Caco-2 (cell line): ENCODE measurements at regions not wholly inside any gene's neighbourhood (a gene's known extent, or its start where the extent isn't known, plus 50 kb on each side); places are given as distances from the start of the nearest gene placed in this dataset.

Experiments
- BruUV-seq: library from RNA; stranded (reverse); fragments of 400-500 nt; replicated peaks from 2 replicates; lab custom pipeline; 2021; lab: Mats Ljungman, UMichigan
- CTCF ChIA-PET: fragments of 300-600 bp; sonication (Branson Sonifier 250); formaldehyde crosslinking; loops from one replicate; lab custom pipeline; 2022; ENCODE audit warnings: antibody characterized with exemption; lab: Charles Lee
- POLR2A ChIA-PET: fragments of 300-600 bp; sonication (Branson Sonifier 250); formaldehyde crosslinking; loops from one replicate; lab custom pipeline; 2022; ENCODE audit warnings: antibody characterized with exemption; lab: Charles Lee
- DNase-seq, 2 experiments: peaks; one replicate each; pipeline versions ENCODE4 v3.0.0 to v3.0.0-alpha.2; 2020 to 2022
- H3K27me3 ChIP-seq: replicated peaks from 2 replicates; pipeline ENCODE4 v1.6.0; 2011; ENCODE audit warnings: low read length; ENCODE audit not compliant: control insufficient read depth, insufficient read depth
- H3K36me3 ChIP-seq: 2 replicates; pipeline ENCODE4 v1.5.1; 2011; ENCODE audit warnings: low read length; ENCODE audit not compliant: control insufficient read depth, insufficient read depth
- H3K4me1 ChIP-seq: fragments of 250-450 bp; sonication (Bioruptor Pico); 2 replicates; pipeline ENCODE4 v1.5.1; 2020; ENCODE audit warnings: mild to moderate bottlenecking
- H3K4me3 ChIP-seq: 2 replicates; pipeline ENCODE4 v1.5.1; 2011; ENCODE audit warnings: low read depth, mild to moderate bottlenecking, control low read depth, low read length
- H3K9me3 ChIP-seq: fragments of 250-450 bp; sonication (Bioruptor Pico); 2 replicates; pipeline ENCODE4 v1.5.1; 2020; ENCODE audit warnings: mild to moderate bottlenecking, moderate library complexity
- H3K27ac Mint-ChIP-seq: one replicate; pipeline ENCODE4 v1.8.0; 2022; ENCODE audit warnings: mixed read lengths; ENCODE audit not compliant: unreplicated experiment
- H3K27me3 Mint-ChIP-seq: one replicate; pipeline ENCODE4 v1.8.0; 2022; ENCODE audit warnings: mixed read lengths; ENCODE audit not compliant: insufficient read depth, unreplicated experiment
- H3K36me3 Mint-ChIP-seq: one replicate; pipeline ENCODE4 v1.8.0; 2022; ENCODE audit warnings: mild to moderate bottlenecking, mixed read lengths; ENCODE audit not compliant: insufficient read depth, unreplicated experiment
- H3K4me1 Mint-ChIP-seq: one replicate; pipeline ENCODE4 v1.8.0; 2022; ENCODE audit warnings: low read depth, mixed read lengths; ENCODE audit not compliant: unreplicated experiment
- H3K4me3 Mint-ChIP-seq: one replicate; pipeline ENCODE4 v1.8.0; 2022; ENCODE audit warnings: mild to moderate bottlenecking, moderate library complexity, mixed read lengths; ENCODE audit not compliant: unreplicated experiment
- H3K9me3 Mint-ChIP-seq: one replicate; pipeline ENCODE4 v1.8.0; 2022; ENCODE audit warnings: mixed read lengths; ENCODE audit not compliant: unreplicated experiment
- intact Hi-C: fragments of 100-400 bp; cut with micrococcal nuclease; formaldehyde crosslinking; loops from one replicate; pipeline ENCODE4 v1.10.0; 2022; ENCODE audit not compliant: unreplicated experiment
- TF ChIP-seq, protein P1 (sequence below), 2 experiments: fragments of 200-600 bp in 1 of 2; IDR thresholded peaks; 1 replicate in 1 of 2; 2 replicates in 1 of 2; pipeline versions ENCODE4 v1.5.1 to v1.8.0; 2011 to 2022; ENCODE audit warnings: antibody characterized with exemption in 1 of 2, control low read depth in 1 of 2, inconsistent platforms in 1 of 2, low read depth in 1 of 2, low read length in 1 of 2, mild to moderate bottlenecking in 1 of 2, moderate library complexity in 1 of 2; ENCODE audit not compliant: insufficient read depth in 1 of 2, severe bottlenecking in 1 of 2, unreplicated experiment in 1 of 2

DNA sequence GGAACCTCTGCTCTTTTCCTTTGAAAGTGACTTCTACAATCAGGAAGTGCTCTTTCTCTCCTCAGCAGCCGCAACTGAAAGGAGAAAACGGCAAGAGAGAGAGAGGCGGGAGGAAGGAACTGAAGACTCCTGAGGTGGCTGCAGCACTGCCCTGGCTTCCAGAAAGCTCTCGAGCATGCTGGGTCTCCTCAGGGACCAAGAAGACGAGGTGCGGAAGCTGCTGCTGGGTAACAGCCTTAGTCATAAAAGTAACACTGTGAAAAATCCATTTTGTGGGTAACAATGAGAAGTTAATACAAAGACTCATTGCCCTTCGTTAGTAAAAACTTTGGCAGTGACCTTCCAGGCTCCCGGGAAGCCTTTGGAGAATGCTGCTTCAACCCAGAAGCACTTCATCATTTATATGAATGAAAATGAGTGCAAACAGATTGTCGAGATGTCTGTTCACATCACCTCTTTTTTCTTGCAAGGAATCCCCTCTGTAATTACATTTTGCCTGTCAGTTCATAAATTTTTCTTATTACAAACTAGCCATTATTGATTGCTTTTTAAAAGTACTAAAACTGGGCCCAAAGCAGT is 473.4 kb downstream of the SOX6 start:
- no peak overlapping the region for H3K4me3 ChIP-seq
- Mint-ChIP-seq H3K9me3 (no peaks in the 10 kb centered on the region), H3K27ac (no peak overlapping the region), H3K27me3 (no peaks in the 10 kb centered on the region), H3K4me3 (no peak overlapping the region), H3K36me3 (no peaks in the 10 kb centered on the region), H3K4me1 (no peaks in the 10 kb centered on the region)
- no peaks in the 10 kb centered on the region for H3K36me3 ChIP-seq
- TF ChIP-seq, protein P1, sequence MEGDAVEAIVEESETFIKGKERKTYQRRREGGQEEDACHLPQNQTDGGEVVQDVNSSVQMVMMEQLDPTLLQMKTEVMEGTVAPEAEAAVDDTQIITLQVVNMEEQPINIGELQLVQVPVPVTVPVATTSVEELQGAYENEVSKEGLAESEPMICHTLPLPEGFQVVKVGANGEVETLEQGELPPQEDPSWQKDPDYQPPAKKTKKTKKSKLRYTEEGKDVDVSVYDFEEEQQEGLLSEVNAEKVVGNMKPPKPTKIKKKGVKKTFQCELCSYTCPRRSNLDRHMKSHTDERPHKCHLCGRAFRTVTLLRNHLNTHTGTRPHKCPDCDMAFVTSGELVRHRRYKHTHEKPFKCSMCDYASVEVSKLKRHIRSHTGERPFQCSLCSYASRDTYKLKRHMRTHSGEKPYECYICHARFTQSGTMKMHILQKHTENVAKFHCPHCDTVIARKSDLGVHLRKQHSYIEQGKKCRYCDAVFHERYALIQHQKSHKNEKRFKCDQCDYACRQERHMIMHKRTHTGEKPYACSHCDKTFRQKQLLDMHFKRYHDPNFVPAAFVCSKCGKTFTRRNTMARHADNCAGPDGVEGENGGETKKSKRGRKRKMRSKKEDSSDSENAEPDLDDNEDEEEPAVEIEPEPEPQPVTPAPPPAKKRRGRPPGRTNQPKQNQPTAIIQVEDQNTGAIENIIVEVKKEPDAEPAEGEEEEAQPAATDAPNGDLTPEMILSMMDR (IDR thresholded peaks at IDR 0.05; ENCODE audit: insufficient read depth in 1 of 2, low read depth in 1 of 2, low read length in 1 of 2, severe bottlenecking in 1 of 2, unreplicated experiment in 1 of 2): no peak
- no TSS peak for BruUV-seq
- no peak for DNase-seq
- peaks cover 8% of the 10 kb centered on the region for H3K4me1 ChIP-seq
- intact Hi-C loops: no loop called here
- no peaks in the 10 kb centered on the region for H3K27me3 ChIP-seq
- ChIA-PET POLR2A (no interaction called here), CTCF (no interaction called here)
- H3K9me3 ChIP-seq: no peaks in the 10 kb centered on the region

DNA sequence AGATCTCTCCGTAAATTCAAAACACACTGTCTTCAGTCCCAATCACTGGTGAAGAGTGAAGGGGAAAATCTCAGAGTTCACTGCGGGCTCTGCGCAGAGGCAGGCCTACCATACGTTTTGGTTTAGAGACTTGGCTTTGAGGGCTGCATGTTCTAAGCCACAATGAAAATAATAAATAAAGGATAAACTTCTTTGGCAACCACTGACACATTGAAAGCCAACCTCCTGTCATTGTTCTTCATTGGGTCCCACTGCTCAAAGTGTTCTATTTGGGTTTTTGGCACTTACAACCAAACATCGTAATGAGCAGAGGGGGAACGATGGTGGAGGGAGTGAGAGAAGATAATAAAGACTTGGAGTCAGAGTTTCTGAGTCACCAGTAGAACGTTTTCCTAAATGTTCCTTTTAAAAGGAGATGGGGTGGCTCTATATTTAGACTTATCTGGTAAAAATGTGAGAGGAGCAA is 472.9 kb downstream of the SOX6 start:
- Histone ChIP-seq H3K27me3 (no peaks in the 10 kb centered on the region), H3K9me3 (no peaks in the 10 kb centered on the region), H3K4me1 (peaks cover 9% of the 10 kb centered on the region), H3K4me3 (no peak overlapping the region), H3K36me3 (no peaks in the 10 kb centered on the region)
- no TSS peak for BruUV-seq
- no peaks in the 10 kb centered on the region for H3K4me1 Mint-ChIP-seq
- no peaks in the 10 kb centered on the region for H3K9me3 Mint-ChIP-seq
- H3K27me3 Mint-ChIP-seq: no peaks in the 10 kb centered on the region
- CTCF ChIA-PET: no interaction called here
- no peak overlapping the region for H3K4me3 Mint-ChIP-seq
- no peaks in the 10 kb centered on the region for H3K36me3 Mint-ChIP-seq
- intact Hi-C loops: no loop called here
- POLR2A ChIA-PET: no interaction called here
- H3K27ac Mint-ChIP-seq: no peak overlapping the region
- TF ChIP-seq, protein P1 (IDR thresholded peaks at IDR 0.05; ENCODE audit: insufficient read depth in 1 of 2, low read depth in 1 of 2, low read length in 1 of 2, severe bottlenecking in 1 of 2, unreplicated experiment in 1 of 2): no peak
- no peak for DNase-seq

DNA sequence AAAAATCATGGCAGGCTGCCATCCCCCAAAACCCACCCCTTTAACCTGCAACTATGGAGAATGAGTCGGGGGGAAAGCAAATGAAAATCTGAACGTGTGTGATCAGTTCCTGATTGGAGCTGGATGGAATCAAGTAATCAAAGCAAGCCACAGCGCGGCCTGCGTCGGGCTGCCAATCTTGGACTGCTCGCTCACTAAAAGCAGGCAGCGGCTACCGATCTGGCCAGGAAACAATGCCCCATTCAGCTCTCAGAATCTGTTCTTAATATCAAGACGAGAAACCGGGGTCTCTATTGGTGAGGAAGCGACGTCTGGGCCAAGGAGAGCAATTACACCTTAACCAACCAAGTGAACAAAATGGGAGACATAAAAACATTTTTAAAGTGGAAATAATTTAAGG is 472.2 kb downstream of the SOX6 start:
- H3K4me1 ChIP-seq: peaks cover 15% of the 10 kb centered on the region
- H3K27me3 ChIP-seq: no peaks in the 10 kb centered on the region
- intact Hi-C loops: no loop called here
- CTCF ChIA-PET: no interaction called here
- POLR2A ChIA-PET: no interaction called here
- H3K4me3 ChIP-seq: no peak overlapping the region
- no peak for DNase-seq
- H3K36me3 Mint-ChIP-seq: no peaks in the 10 kb centered on the region
- TF ChIP-seq, protein P1 (IDR thresholded peaks at IDR 0.05; ENCODE audit: insufficient read depth in 1 of 2, low read depth in 1 of 2, low read length in 1 of 2, severe bottlenecking in 1 of 2, unreplicated experiment in 1 of 2): no peak
- H3K9me3 Mint-ChIP-seq: no peaks in the 10 kb centered on the region
- H3K9me3 ChIP-seq: no peaks in the 10 kb centered on the region
- peaks cover 5% of the 10 kb centered on the region for H3K4me1 Mint-ChIP-seq
- H3K4me3 Mint-ChIP-seq: no peak overlapping the region
- H3K27me3 Mint-ChIP-seq: no peaks in the 10 kb centered on the region
- no peak overlapping the region for H3K27ac Mint-ChIP-seq
- H3K36me3 ChIP-seq: no peaks in the 10 kb centered on the region
- no TSS peak for BruUV-seq
